WTC11 (cell line): ENCODE measurements at regions not wholly inside any gene's neighbourhood (a gene's known extent, or its start where the extent isn't known, plus 50 kb on each side); places are given as distances from the start of the nearest gene placed in this dataset.

ENCODE experiments used
- ATAC-seq: fragments of 200-7000 bp; cut with Tn5 transposase; 2 replicates; pipeline ENCODE4 v1.10.0; 2021; ENCODE audit warnings: mild to moderate bottlenecking, moderate library complexity
- CTCF ChIA-PET: fragments of 300-600 bp; sonication (Branson Sonifier 250); formaldehyde crosslinking; loops from one replicate; lab custom pipeline; 2021; ENCODE audit warnings: antibody characterized with exemption; lab: Charles Lee
- POLR2A ChIA-PET: fragments of 350-600 bp; sonication (Branson Sonifier 250); formaldehyde crosslinking; loops from one replicate; lab custom pipeline; 2021; ENCODE audit warnings: antibody characterized with exemption; lab: Charles Lee
- DNase-seq: peaks from one replicate; pipeline ENCODE4 v3.0.0; 2021; ENCODE audit warnings: low spot score
- H3K27ac Mint-ChIP-seq: 2 replicates; pipeline ENCODE4 v1.8.0; 2021; ENCODE audit warnings: mixed read lengths
- H3K27me3 Mint-ChIP-seq: 2 replicates; pipeline ENCODE4 v1.8.0; 2021; ENCODE audit warnings: low read depth, mild to moderate bottlenecking, moderate library complexity, mixed read lengths
- H3K36me3 Mint-ChIP-seq: 2 replicates; pipeline ENCODE4 v1.8.0; 2021; ENCODE audit warnings: mixed read lengths
- H3K4me1 Mint-ChIP-seq: 2 replicates; pipeline ENCODE4 v1.8.0; 2022; ENCODE audit warnings: mixed read lengths
- H3K4me3 Mint-ChIP-seq: 2 replicates; pipeline ENCODE4 v1.8.0; 2021; ENCODE audit warnings: mild to moderate bottlenecking, moderate library complexity, mixed read lengths
- H3K9me3 Mint-ChIP-seq: 2 replicates; pipeline ENCODE4 v1.8.0; 2021; ENCODE audit warnings: mixed read lengths
- AR ChIP-seq: fragments of 250-450 bp; sonication (Bioruptor Pico); IDR thresholded peaks from 2 replicates; pipeline ENCODE4 v1.9.0; 2021; ENCODE audit warnings: mild to moderate bottlenecking
- ATF2 ChIP-seq: sonication (generic); formaldehyde crosslinking; IDR thresholded peaks from 2 replicates; pipeline ENCODE4 v1.8.1; 2022; ENCODE audit warnings: low read depth, missing genetic modification reagents, borderline replicate concordance
- CBFB ChIP-seq: sonication (generic); formaldehyde crosslinking; IDR thresholded peaks from 2 replicates; pipeline ENCODE4 v1.8.1; 2022; ENCODE audit warnings: mild to moderate bottlenecking, low read depth, missing genetic modification reagents
- CREB1 ChIP-seq: sonication (generic); formaldehyde crosslinking; IDR thresholded peaks from 2 replicates; pipeline ENCODE4 v1.8.0; 2023; ENCODE audit warnings: mild to moderate bottlenecking, missing genetic modification reagents
- E2F1 ChIP-seq: sonication (generic); formaldehyde crosslinking; IDR thresholded peaks from 2 replicates; pipeline ENCODE4 v1.8.0; 2022; ENCODE audit warnings: mild to moderate bottlenecking, missing genetic modification reagents
- EMX1 ChIP-seq: fragments of 250-450 bp; sonication (Bioruptor Pico); IDR thresholded peaks from 2 replicates; pipeline ENCODE4 v1.8.0; 2021; ENCODE audit warnings: mild to moderate bottlenecking
- FOXJ3 ChIP-seq: sonication (generic); formaldehyde crosslinking; IDR thresholded peaks from 2 replicates; pipeline ENCODE4 v1.9.0; 2021; ENCODE audit warnings: missing genetic modification reagents, mild to moderate bottlenecking, borderline replicate concordance
- NFATC4 ChIP-seq: fragments of 250-450 bp; sonication (Bioruptor Pico); IDR thresholded peaks from 2 replicates; pipeline ENCODE4 v1.9.0; 2021; ENCODE audit warnings: mild to moderate bottlenecking
- RORB ChIP-seq: fragments of 250-450 bp; sonication (Bioruptor Pico); IDR thresholded peaks from 2 replicates; pipeline ENCODE4 v1.9.0; 2021; ENCODE audit warnings: mild to moderate bottlenecking
- TCF7 ChIP-seq: sonication (generic); formaldehyde crosslinking; IDR thresholded peaks from 2 replicates; pipeline ENCODE4 v1.8.0; 2022; ENCODE audit warnings: mild to moderate bottlenecking, low read depth, missing genetic modification reagents, moderate library complexity
- TEAD4 ChIP-seq: sonication (generic); formaldehyde crosslinking; IDR thresholded peaks from 2 replicates; pipeline ENCODE4 v1.8.0; 2022; ENCODE audit warnings: mild to moderate bottlenecking, missing genetic modification reagents
- ZBTB21 ChIP-seq: sonication (generic); formaldehyde crosslinking; IDR thresholded peaks from 2 replicates; pipeline ENCODE4 v1.8.1; 2023; ENCODE audit warnings: mild to moderate bottlenecking, missing genetic modification reagents, borderline replicate concordance
- ZBTB43 ChIP-seq: sonication (generic); formaldehyde crosslinking; IDR thresholded peaks from 2 replicates; pipeline ENCODE4 v1.8.1; 2023; ENCODE audit warnings: mild to moderate bottlenecking, missing genetic modification reagents
- ZMAT4 ChIP-seq: fragments of 250-450 bp; sonication (Bioruptor Pico); IDR thresholded peaks from 2 replicates; pipeline ENCODE4 v1.9.0; 2021; ENCODE audit warnings: mild to moderate bottlenecking
- ZNF281 ChIP-seq: sonication (generic); formaldehyde crosslinking; IDR thresholded peaks from 2 replicates; pipeline ENCODE4 v1.8.0; 2023; ENCODE audit warnings: mild to moderate bottlenecking, missing genetic modification reagents
- ZNF317 ChIP-seq: sonication (generic); formaldehyde crosslinking; IDR thresholded peaks from 2 replicates; pipeline ENCODE4 v1.8.1; 2023; ENCODE audit warnings: low read depth, mild to moderate bottlenecking, moderate library complexity, missing genetic modification reagents, borderline replicate concordance
- ZNF396 ChIP-seq: fragments of 250-450 bp; sonication (Bioruptor Pico); IDR thresholded peaks from 2 replicates; pipeline ENCODE4 v1.8.0; 2021; ENCODE audit warnings: mild to moderate bottlenecking, moderate library complexity, borderline replicate concordance
- ZNF532 ChIP-seq: fragments of 250-450 bp; sonication (Bioruptor Pico); IDR thresholded peaks from 2 replicates; pipeline ENCODE4 v1.9.0; 2021; ENCODE audit warnings: mild to moderate bottlenecking, borderline replicate concordance
- ZSCAN18 ChIP-seq: fragments of 250-450 bp; sonication (Bioruptor Pico); IDR thresholded peaks from 2 replicates; pipeline ENCODE4 v2.1.2; 2022; ENCODE audit warnings: mild to moderate bottlenecking, moderate library complexity

GRCh38 chr21:16420031-16420724 lies 690.4 kb downstream of the USP25 start (continued):
- no peak for TF ChIP-seq RORB (CRISPR knock-in tag)
- TF ChIP-seq CREB1 = no peak
- no peak for TF ChIP-seq E2F1

- no peak for ATAC-seq
- no peaks in the 10 kb centered on the region for H3K36me3 Mint-ChIP-seq
- H3K9me3 Mint-ChIP-seq = no peaks in the 10 kb centered on the region
- no peaks in the 10 kb centered on the region for H3K27me3 Mint-ChIP-seq
- H3K27ac Mint-ChIP-seq = no peak overlapping the region
- peaks cover 23% of the 10 kb centered on the region for H3K4me1 Mint-ChIP-seq
- ChIA-PET POLR2A (no interaction called here), CTCF (no interaction called here)
- DNase-seq = no peak
- no peak overlapping the region for H3K4me3 Mint-ChIP-seq
- TF ChIP-seq ZMAT4 = no peak
- no peak for TF ChIP-seq FOXJ3 (CRISPR knock-in tag)
- no peak for TF ChIP-seq AR (CRISPR knock-in tag)
- no peak for TF ChIP-seq ATF2 (CRISPR knock-in tag)
- TF ChIP-seq ZBTB43 (CRISPR knock-in tag) = no peak
- no peak for TF ChIP-seq TCF7 (CRISPR knock-in tag)
- no peak for TF ChIP-seq ZNF317 (CRISPR knock-in tag)
- no peak for TF ChIP-seq TEAD4 (CRISPR knock-in tag)
- no peak for TF ChIP-seq ZNF396 (CRISPR knock-in tag)
- no peak for TF ChIP-seq ZNF532 (CRISPR knock-in tag)
- TF ChIP-seq ZSCAN18 (CRISPR knock-in tag) = no peak
- TF ChIP-seq CBFB (CRISPR knock-in tag) = no peak
- TF ChIP-seq ZBTB21 = no peak
- no peak for TF ChIP-seq NFATC4
- no peak for TF ChIP-seq ZNF281 (CRISPR knock-in tag)
- no peak for TF ChIP-seq EMX1 (CRISPR knock-in tag)
Observed at GRCh38 chr21:16421007-16421406, 691.2 kb downstream of the USP25 start.
